AG09319 (cell line): ENCODE measurements at regions not wholly inside any gene's neighbourhood (a gene's known extent, or its start where the extent isn't known, plus 50 kb on each side); places are given as distances from the start of the nearest gene placed in this dataset.

Experiments
- DNase-seq: peaks from one replicate; pipeline ENCODE4 v3.0.0-alpha.2; 2010; ENCODE audit warnings: low read depth; ENCODE audit errors: extremely low read depth
- TF ChIP-seq, protein P1 (sequence below): IDR thresholded peaks from 2 replicates; pipeline ENCODE4 v1.5.1; 2011; ENCODE audit warnings: low read depth, mild to moderate bottlenecking, inconsistent platforms, low read length, moderate library complexity

DNA sequence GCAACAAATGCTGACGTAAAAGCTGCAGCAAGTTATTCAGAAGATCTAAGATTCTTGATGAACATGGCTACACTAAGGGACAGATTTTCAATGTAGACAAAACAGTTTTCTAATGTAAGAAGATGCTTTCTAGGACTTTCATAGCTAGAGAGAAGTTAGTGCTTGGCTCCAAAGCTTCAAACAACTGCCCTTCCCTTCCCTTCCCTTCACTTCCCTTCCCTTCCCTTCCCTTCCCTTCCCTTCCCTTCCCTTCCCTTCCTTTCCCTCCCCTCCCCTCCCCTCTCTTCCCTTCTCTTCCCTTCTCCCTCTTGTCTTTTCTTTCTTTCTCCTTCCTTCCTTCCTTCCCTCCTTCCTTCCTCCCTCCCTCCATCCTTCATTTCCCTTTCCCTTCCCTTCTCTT is 365.3 kb upstream of the ADGRL4 start:
- TF ChIP-seq, protein P1, sequence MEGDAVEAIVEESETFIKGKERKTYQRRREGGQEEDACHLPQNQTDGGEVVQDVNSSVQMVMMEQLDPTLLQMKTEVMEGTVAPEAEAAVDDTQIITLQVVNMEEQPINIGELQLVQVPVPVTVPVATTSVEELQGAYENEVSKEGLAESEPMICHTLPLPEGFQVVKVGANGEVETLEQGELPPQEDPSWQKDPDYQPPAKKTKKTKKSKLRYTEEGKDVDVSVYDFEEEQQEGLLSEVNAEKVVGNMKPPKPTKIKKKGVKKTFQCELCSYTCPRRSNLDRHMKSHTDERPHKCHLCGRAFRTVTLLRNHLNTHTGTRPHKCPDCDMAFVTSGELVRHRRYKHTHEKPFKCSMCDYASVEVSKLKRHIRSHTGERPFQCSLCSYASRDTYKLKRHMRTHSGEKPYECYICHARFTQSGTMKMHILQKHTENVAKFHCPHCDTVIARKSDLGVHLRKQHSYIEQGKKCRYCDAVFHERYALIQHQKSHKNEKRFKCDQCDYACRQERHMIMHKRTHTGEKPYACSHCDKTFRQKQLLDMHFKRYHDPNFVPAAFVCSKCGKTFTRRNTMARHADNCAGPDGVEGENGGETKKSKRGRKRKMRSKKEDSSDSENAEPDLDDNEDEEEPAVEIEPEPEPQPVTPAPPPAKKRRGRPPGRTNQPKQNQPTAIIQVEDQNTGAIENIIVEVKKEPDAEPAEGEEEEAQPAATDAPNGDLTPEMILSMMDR, result no peak
- DNase-seq, result no peak

DNA sequence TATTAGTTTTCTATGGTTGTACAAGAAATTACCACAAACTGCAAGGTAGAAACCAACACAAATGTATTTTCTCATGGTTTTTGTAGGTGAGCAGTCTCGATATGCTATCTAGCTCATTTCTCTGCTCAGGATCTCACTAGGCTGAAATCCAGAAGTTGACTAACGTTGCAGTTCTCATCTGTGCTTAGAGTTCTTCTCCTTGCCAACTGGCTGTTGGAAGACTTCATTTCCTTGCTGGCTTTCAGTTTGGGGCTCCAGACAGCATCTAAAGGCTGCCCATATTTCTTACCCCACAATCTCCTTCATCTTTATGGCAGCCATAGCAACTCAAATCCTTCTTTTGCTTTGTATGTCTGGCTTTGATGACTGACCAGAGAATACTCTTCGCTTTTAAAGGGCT is 362.6 kb upstream of the ADGRL4 start:
- TF ChIP-seq, protein P1, result no peak
- no peak for DNase-seq

DNA sequence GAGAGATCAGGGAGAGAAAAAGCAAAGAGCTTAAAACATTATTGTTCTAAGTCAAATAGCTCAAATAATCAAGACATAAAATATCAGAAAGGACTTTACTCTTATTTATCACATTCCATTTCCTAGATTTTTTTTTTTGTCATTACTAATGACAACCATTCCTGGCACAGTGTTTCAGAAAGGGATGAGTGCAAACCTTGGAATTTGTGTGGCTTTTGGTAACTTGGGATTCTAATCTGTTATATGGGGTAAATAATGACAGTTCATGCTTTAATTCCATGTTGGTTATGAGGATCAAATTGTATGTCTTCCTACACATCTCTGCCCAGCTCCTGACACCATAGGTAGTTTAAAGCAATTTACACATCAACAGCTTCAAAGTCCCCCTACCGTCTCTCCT is 358.4 kb upstream of the ADGRL4 start:
- DNase-seq, result no peak
- TF ChIP-seq, protein P1, result no peak

- no peak for DNase-seq
- TF ChIP-seq, protein P1, result no peak
Observed at GRCh38 chr1:79363430-79363829, 356.9 kb upstream of the ADGRL4 start.

GRCh38 chr1:79362470-79362869 is 355.9 kb upstream of the ADGRL4 start:
- TF ChIP-seq, protein P1, result no peak
- DNase-seq, result no peak

DNA sequence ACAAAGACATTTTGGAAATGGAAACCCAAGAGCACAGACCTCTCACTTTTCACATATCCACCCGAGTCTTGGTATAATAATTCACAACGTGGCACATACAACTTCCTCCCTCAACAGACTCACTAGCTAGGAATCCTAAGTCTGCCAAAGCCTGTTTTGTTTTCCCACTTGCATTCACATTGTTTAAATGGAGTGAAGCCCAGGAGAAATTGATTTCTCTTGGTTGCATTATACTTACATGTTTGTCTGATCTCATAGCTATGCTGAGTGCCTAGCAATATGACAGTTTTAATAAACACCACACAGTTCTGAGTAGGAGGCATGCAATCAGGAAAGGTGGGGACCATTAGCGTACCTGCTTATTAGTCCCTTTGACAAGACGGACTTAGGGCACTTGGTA is 348.6 kb upstream of the ADGRL4 start:
- peak; percentile 73 for DNase-seq
- TF ChIP-seq, protein P1, result no peak

DNA sequence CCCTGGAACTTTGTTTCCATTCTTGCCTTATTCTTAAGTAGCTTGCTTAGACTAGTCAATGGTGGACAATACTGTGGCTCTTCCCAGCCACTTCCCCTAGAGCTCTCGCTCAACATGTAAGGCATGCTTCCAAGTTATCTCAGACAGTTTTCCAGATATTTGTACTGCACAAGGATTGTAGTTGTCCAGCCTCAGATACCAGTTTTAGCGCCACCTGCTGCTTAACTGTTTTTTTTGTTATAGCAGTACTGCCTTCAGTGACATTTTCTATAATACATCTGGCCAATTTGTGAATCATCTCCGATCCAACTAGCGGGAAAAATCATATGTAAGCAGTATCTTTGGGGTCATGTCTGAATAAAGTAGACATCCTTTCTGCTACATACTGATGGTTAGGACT is 346.7 kb upstream of the ADGRL4 start:
- TF ChIP-seq, protein P1, result peak; percentile 12
- no peak for DNase-seq

- no peak for DNase-seq
- TF ChIP-seq, protein P1, result no peak
Observed at GRCh38 chr1:79326875-79327274, 320.3 kb upstream of the ADGRL4 start.
